ENCODE measurements at regions not wholly inside any gene's neighbourhood (a gene's known extent, or its start where the extent isn't known, plus 50 kb on each side); places are given as distances from the start of the nearest gene placed in this dataset.

DNA sequence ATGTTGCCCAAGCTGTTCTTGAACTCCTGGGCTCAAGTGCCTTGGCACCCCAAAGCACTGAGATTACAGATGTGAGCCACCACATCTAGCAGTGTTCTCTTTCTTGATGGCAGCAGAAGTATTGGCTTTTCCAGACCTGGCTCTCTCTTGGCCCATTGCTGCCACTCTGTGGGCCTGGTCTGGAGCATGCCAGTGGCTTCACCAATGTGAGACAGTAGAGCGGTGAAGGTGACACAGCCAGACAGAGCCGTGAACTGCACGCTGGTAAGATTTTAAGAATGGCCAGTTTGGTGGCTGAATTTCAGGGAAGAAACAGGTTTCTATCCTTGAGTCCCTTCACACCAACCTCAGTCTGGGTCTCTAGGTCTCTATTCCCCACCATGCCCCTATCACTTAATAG is 552.7 kb upstream of the NRP1 start:
- no peak overlapping the region for H2BK15ac ChIP-seq (ENCODE audit: low read length)
- 87% methylated on average over 3 of the region's 3 CpGs; no CpG with 5 or more reads in 1 of the 2 experiments for WGBS, 2 experiments (ENCODE audit: extremely low coverage in 1 of 2, insufficient coverage in 1 of 2, insufficient read length in 1 of 2, insufficient replicate concordance in 2 of 2, low coverage in 1 of 2, low lambda C conversion rate in 2 of 2, missing lambda C conversion rate in 1 of 2)
- TF ChIP-seq, protein P1, sequence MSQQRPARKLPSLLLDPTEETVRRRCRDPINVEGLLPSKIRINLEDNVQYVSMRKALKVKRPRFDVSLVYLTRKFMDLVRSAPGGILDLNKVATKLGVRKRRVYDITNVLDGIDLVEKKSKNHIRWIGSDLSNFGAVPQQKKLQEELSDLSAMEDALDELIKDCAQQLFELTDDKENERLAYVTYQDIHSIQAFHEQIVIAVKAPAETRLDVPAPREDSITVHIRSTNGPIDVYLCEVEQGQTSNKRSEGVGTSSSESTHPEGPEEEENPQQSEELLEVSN (IDR thresholded peaks at IDR 0.05): no peak
- TF ChIP-seq SP2 (IDR thresholded peaks at IDR 0.05; ENCODE audit: low read length) (no peak), NANOG (IDR thresholded peaks at IDR 0.05; ENCODE audit: insufficient read depth, low read depth, low read length, poor library complexity, severe bottlenecking) (no peak), SUZ12 (IDR thresholded peaks at IDR 0.05; ENCODE audit: low read length) (no peak), RAD21 (IDR thresholded peaks at IDR 0.05 in 1 of 2, conservative IDR thresholded peaks at IDR 0.05 in 1 of 2; ENCODE audit: low read depth in 2 of 2, low read length in 2 of 2) (no peak), FOSL1 (IDR thresholded peaks at IDR 0.05; ENCODE audit: insufficient read depth, low read depth, low read length) (no peak), KDM1A (IDR thresholded peaks at IDR 0.05; ENCODE audit: borderline replicate concordance, low read length) (no peak), BCL11A (IDR thresholded peaks at IDR 0.05; ENCODE audit: low read depth in 2 of 2, low read length in 2 of 2) (no peak), ASH2L (IDR thresholded peaks at IDR 0.05; ENCODE audit: low read length) (no peak), RNF2 (IDR thresholded peaks at IDR 0.05; ENCODE audit: borderline replicate concordance, low read depth, low read length, missing control alignments, poor library complexity, severe bottlenecking) (no peak), POU5F1 (IDR thresholded peaks at IDR 0.05; ENCODE audit: low read depth, low read length) (no peak), EGR1 (IDR thresholded peaks at IDR 0.05; ENCODE audit: borderline replicate concordance, low read depth, low read length) (no peak)
- TF ChIP-seq, protein P2, sequence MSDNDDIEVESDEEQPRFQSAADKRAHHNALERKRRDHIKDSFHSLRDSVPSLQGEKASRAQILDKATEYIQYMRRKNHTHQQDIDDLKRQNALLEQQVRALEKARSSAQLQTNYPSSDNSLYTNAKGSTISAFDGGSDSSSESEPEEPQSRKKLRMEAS (IDR thresholded peaks at IDR 0.05): no peak

More for the DNA sequence above, 552.7 kb upstream of the NRP1 start:
- Histone ChIP-seq H3K4me2 (ENCODE audit: insufficient read depth in 1 of 2, low read depth in 2 of 2, low read length in 2 of 2) (no peak overlapping the region), H3K4ac (replicated peaks; ENCODE audit: insufficient read length, low read depth, low read length) (no peak overlapping the region), H2AK5ac (ENCODE audit: low read depth, low read length) (no peak overlapping the region), H3K23ac (ENCODE audit: insufficient read length) (no peak overlapping the region), H3K27ac (ENCODE audit: low read depth, low read length) (no peak overlapping the region), H4K91ac (replicated peaks; ENCODE audit: insufficient read length, low read length) (no peak overlapping the region), H2BK12ac (ENCODE audit: low read depth, low read length) (no peak overlapping the region), H4K8ac (ENCODE audit: extremely low read depth, insufficient read depth, low read length) (no peak overlapping the region; the same call in 1 of the 2 replicates), H3K9ac (replicated peaks in 1 of 4; ENCODE audit: extremely low read depth in 1 of 4, low read depth in 3 of 4, low read length in 3 of 4) (no peak overlapping the region), H3K56ac (replicated peaks; ENCODE audit: insufficient read length, low read depth, low read length) (no peak overlapping the region), H3K4me3 (ENCODE audit: extremely low read depth in 1 of 4, insufficient read depth in 2 of 4, low read depth in 3 of 4, low read length in 4 of 4) (no peak overlapping the region), H3K36me3 (ENCODE audit: control insufficient read depth in 2 of 4, insufficient read depth in 4 of 4, low read length in 3 of 4) (no peaks in the 10 kb centered on the region), H3K18ac (ENCODE audit: extremely low read depth, low read length) (no peak overlapping the region), H3K4me1 (replicated peaks in 1 of 4; ENCODE audit: control insufficient read depth in 3 of 4, insufficient read depth in 4 of 4, low read length in 3 of 4) (no peaks in the 10 kb centered on the region), H2BK120ac (replicated peaks; ENCODE audit: low read depth, low read length) (no peak overlapping the region), H3K14ac (ENCODE audit: insufficient read length) (no peak overlapping the region), H2BK5ac (ENCODE audit: low read depth, low read length) (no peak overlapping the region), H4K20me1 (replicated peaks in 1 of 2; ENCODE audit: control insufficient read depth in 1 of 2, insufficient read depth in 2 of 2, low read length in 2 of 2) (no peaks in the 10 kb centered on the region), H3K27me3 (replicated peaks in 1 of 4; ENCODE audit: control insufficient read depth in 3 of 4, extremely low read depth in 1 of 4, insufficient read depth in 3 of 4, low read length in 3 of 4) (no peaks in the 10 kb centered on the region), H3K9me3 (ENCODE audit: insufficient read depth in 2 of 2, low read depth in 1 of 2, low read length in 1 of 2) (no peaks in the 10 kb centered on the region; a peak in 1 of 4 replicates), H4K5ac (ENCODE audit: insufficient read length, low read depth, low read length) (no peak overlapping the region), H2AFZ (ENCODE audit: low read length) (no peak overlapping the region), H3K23me2 (ENCODE audit: low read depth, low read length) (no peaks in the 10 kb centered on the region), H3K79me1 (ENCODE audit: low read depth, low read length) (no peaks in the 10 kb centered on the region), H3K79me2 (ENCODE audit: control insufficient read depth in 1 of 2, insufficient read depth in 2 of 2, low read length in 2 of 2) (no peaks in the 10 kb centered on the region), H2BK20ac (ENCODE audit: low read length) (no peak overlapping the region)
- DNase-seq (ENCODE audit: low read depth in 1 of 2, low spot score in 2 of 2) (no peak), FAIRE-seq (no peak)
- POLR2A ChIA-PET (ENCODE audit: partially characterized antibody): no interaction called here
- CTCF ChIA-PET (ENCODE audit: partially characterized antibody): interaction anchor here (1.8 kb wide), 1 partner anchor 13 kb away, joined by 4 read pairs; no protein-coding TSS in a partner anchor

Data from H1 (cell line).